ENCODE measurements at regions not wholly inside any gene's neighbourhood (a gene's known extent, or its start where the extent isn't known, plus 50 kb on each side); places are given as distances from the start of the nearest gene placed in this dataset.

DNA sequence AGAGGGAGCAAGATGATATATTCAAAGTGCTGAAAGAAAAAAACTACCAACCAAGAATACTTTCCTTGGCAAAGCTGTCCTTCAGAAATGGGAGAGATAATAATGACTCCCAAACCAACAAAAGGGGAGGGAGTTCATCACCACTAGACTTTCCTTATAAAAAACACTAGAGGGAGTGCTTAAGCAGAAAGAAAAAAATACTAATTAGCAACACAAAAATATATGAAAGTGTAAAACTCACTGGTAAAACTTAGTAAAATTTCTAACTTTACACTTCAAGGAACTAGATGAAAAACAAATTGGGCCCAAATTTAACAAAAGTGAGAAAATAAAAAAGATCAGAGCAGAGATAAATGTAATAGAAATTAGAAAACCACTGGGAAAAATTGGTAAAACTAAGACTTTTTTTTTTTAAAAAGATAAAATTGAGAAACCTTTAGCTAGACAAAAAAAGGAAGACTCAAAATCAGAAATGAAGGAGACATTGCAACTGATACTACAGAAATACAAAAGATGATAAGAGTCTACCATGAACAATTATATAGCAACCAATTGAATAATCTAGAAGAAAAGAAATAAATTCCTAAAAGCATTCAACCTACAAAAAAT lies 60.4 kb upstream of the FAR2 start:
- DNase-seq (ENCODE audit: low read depth in 2 of 2) = peak; percentile 52 to 54
